SU-DHL-6 (cell line): ENCODE measurements at regions not wholly inside any gene's neighbourhood (a gene's known extent, or its start where the extent isn't known, plus 50 kb on each side); places are given as distances from the start of the nearest gene placed in this dataset.
"Not testable (repeated sequence)": the region's sequence is repeated elsewhere in the genome, so short reads cannot be mapped to it uniquely, and the experiment has no call there.

Experiments
- H2AFZ ChIP-seq: fragments of 200-600 bp; sonication (generic); 2 replicates; pipeline ENCODE4 v1.6.1; 2014; ENCODE audit warnings: low read depth, mild to moderate bottlenecking, moderate library complexity, mixed read lengths, antibody characterized with exemption, low read length; ENCODE audit not compliant: severe bottlenecking
- H3F3A ChIP-seq: fragments of 200-600 bp; shearing (Covaris generic); 2 replicates; pipeline ENCODE4 v1.6.0; 2016; ENCODE audit warnings: antibody characterized with exemption, mild to moderate bottlenecking; ENCODE audit not compliant: insufficient read depth
- H3K27ac ChIP-seq: fragments of 200-600 bp; sonication (generic); 2 replicates; pipeline ENCODE4 v1.5.1; 2016; ENCODE audit warnings: low read depth, mild to moderate bottlenecking, low read length, moderate library complexity, mixed read lengths
- H3K27me3 ChIP-seq: fragments of 200-600 bp; sonication (generic), shearing (Covaris generic); 2 replicates; pipeline ENCODE4 v1.6.0; 2014; ENCODE audit warnings: mild to moderate bottlenecking, low read length
- H3K36me3 ChIP-seq: fragments of 200-600 bp; sonication (generic); 2 replicates; pipeline ENCODE4 v1.6.1; 2014; ENCODE audit warnings: mild to moderate bottlenecking, low read length, mixed read lengths
- H3K4me2 ChIP-seq: fragments of 300-600, 200-600 bp; shearing (Covaris generic), sonication (generic); 2 replicates; pipeline ENCODE4 v1.6.0; 2014; ENCODE audit warnings: low read length, low read depth, mild to moderate bottlenecking; ENCODE audit not compliant: poor library complexity, severe bottlenecking
- H3K4me3 ChIP-seq: fragments of 200-600 bp; sonication (generic); 2 replicates; pipeline ENCODE4 v1.5.1; 2014; ENCODE audit warnings: antibody characterized with exemption, low read length, mild to moderate bottlenecking, mixed read lengths; ENCODE audit not compliant: insufficient read depth, poor library complexity, severe bottlenecking
- H3K79me2 ChIP-seq: fragments of 200-600 bp; sonication (generic); 2 replicates; pipeline ENCODE4 v1.6.1; 2014; ENCODE audit warnings: mild to moderate bottlenecking, low read length, moderate library complexity; ENCODE audit not compliant: insufficient read depth
- H3K9ac ChIP-seq: fragments of 200-600 bp; sonication (generic); 2 replicates; pipeline ENCODE4 v1.7.0; 2014; ENCODE audit warnings: mild to moderate bottlenecking, low read length
- H3K9me2 ChIP-seq: fragments of 200-600 bp; sonication (generic); replicated peaks from 2 replicates; pipeline ENCODE4 v1.6.1; 2014; ENCODE audit warnings: low read length; ENCODE audit not compliant: insufficient read depth
- H3K9me3 ChIP-seq: fragments of 200-600 bp; sonication (generic); 2 replicates; pipeline ENCODE4 v1.6.1; 2014; ENCODE audit warnings: low read length, mixed read lengths; ENCODE audit not compliant: insufficient read depth
- H4K20me1 ChIP-seq: fragments of 200-600 bp; sonication (generic); 2 replicates; pipeline ENCODE4 v1.6.1; 2014; ENCODE audit warnings: low read depth, mild to moderate bottlenecking, antibody characterized with exemption, low read length, moderate library complexity, mixed read lengths
- EZH2phosphoT487 ChIP-seq: fragments of 200-600 bp; sonication (generic), shearing (Covaris generic); conservative IDR thresholded peaks from 2 replicates; pipeline ENCODE4 v1.6.1; 2018; ENCODE audit warnings: mild to moderate bottlenecking, antibody characterized with exemption, low read length, moderate library complexity, mixed read lengths
- TF ChIP-seq, protein P1 (sequence below): fragments of 200-600 bp; sonication (generic); IDR thresholded peaks from one replicate; pipeline ENCODE4 v1.5.1; 2017; ENCODE audit warnings: antibody characterized with exemption, mild to moderate bottlenecking, low read length, moderate library complexity; ENCODE audit not compliant: insufficient read depth, poor library complexity, severe bottlenecking

DNA sequence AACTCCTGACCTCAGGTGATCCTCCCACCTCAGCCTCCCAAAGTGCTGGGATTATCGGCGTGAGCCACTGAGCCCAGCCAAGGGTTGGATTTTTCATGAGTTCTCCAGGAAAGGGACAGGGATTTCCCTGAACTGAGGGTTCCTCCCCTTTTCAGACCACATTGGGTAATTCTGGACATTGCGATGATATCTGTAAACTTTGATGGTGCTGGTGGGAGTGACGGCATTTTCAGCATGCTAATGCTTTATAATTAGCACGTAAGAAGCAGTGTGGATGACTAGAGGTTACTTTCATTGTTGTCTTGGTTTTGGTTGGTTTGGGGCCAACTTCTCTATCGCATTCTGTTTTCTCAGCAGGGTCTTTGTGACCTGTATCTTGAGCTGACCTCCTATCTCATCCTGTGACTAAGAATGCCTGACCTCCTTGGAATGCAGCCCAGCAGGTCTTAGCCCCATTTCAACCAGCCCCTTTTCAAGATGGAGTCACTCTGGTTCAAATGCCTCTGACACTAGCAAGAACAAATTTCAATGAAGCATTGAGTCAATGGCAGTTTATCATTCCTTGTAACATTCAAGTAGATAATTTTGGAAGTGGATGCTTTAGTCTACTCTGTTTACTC is 156.5 kb downstream of the TTLL2 start:
- Histone ChIP-seq H3K4me2 (no peak overlapping the region), H3K27ac (no peak overlapping the region), H3K9me3 (no peaks in the 10 kb centered on the region), H2AFZ (no peak overlapping the region), H4K20me1 (no peaks in the 10 kb centered on the region), H3K36me3 (no peaks in the 10 kb centered on the region), H3K79me2 (no peaks in the 10 kb centered on the region), H3K9me2 (no peaks in the 10 kb centered on the region), H3K9ac (no peak overlapping the region), H3F3A (no peaks in the 10 kb centered on the region), H3K4me3 (no peak overlapping the region), H3K27me3 (no peaks in the 10 kb centered on the region)
- TF ChIP-seq EZH2phosphoT487, result no peak
- TF ChIP-seq, protein P1, sequence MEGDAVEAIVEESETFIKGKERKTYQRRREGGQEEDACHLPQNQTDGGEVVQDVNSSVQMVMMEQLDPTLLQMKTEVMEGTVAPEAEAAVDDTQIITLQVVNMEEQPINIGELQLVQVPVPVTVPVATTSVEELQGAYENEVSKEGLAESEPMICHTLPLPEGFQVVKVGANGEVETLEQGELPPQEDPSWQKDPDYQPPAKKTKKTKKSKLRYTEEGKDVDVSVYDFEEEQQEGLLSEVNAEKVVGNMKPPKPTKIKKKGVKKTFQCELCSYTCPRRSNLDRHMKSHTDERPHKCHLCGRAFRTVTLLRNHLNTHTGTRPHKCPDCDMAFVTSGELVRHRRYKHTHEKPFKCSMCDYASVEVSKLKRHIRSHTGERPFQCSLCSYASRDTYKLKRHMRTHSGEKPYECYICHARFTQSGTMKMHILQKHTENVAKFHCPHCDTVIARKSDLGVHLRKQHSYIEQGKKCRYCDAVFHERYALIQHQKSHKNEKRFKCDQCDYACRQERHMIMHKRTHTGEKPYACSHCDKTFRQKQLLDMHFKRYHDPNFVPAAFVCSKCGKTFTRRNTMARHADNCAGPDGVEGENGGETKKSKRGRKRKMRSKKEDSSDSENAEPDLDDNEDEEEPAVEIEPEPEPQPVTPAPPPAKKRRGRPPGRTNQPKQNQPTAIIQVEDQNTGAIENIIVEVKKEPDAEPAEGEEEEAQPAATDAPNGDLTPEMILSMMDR, result no peak

DNA sequence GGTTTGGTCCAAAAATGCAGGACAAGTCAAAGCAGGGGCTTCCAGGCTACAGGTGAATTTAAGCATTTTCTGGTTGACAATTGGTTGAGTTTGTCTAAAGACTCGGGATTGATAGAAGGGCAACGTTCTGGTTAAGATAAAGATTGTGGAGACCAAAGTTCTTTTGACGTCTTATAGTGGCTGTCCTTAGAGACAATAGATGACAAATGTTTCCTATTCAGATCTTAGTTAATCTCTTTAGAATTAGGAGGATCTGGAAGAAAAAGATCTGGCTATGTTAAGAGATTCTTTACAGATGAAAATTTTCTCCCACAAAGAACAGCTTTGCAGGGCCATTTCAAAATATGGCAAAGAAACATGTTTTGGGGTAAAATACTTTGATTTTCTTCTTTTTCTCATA is 157.9 kb downstream of the TTLL2 start:
- not testable (repeated sequence) for H3K4me2 ChIP-seq, H3K4me3 ChIP-seq, H3K36me3 ChIP-seq, H2AFZ ChIP-seq, H3K27ac ChIP-seq, H3F3A ChIP-seq, H4K20me1 ChIP-seq, H3K9ac ChIP-seq, H3K9me3 ChIP-seq, H3K9me2 ChIP-seq, H3K79me2 ChIP-seq, H3K27me3 ChIP-seq

GRCh38 chr6:167485186-167485978 is 160.5 kb downstream of the TTLL2 start:
- no peaks in the 10 kb centered on the region for H3K79me2 ChIP-seq
- H3K27ac ChIP-seq, result no peak overlapping the region
- no peak overlapping the region for H3K9ac ChIP-seq
- no peaks in the 10 kb centered on the region for H4K20me1 ChIP-seq
- no peaks in the 10 kb centered on the region for H3F3A ChIP-seq
- no peaks in the 10 kb centered on the region for H3K36me3 ChIP-seq
- H3K27me3 ChIP-seq, result no peaks in the 10 kb centered on the region
- H3K9me3 ChIP-seq, result no peaks in the 10 kb centered on the region
- H2AFZ ChIP-seq, result no peak overlapping the region
- H3K4me2 ChIP-seq, result no peak overlapping the region
- no peak overlapping the region for H3K4me3 ChIP-seq
- TF ChIP-seq, protein P1, result peak; percentile 14
- TF ChIP-seq EZH2phosphoT487, result no peak
- H3K9me2 ChIP-seq, result no peaks in the 10 kb centered on the region
